ENCODE measurements at regions not wholly inside any gene's neighbourhood (a gene's known extent, or its start where the extent isn't known, plus 50 kb on each side); places are given as distances from the start of the nearest gene placed in this dataset.
"Not testable (repeated sequence)": the region's sequence is repeated elsewhere in the genome, so short reads cannot be mapped to it uniquely, and the experiment has no call there.

- no peak overlapping the region for H3K4me3 ChIP-seq (ENCODE audit: low read length)
- TF ChIP-seq CTCF (conservative IDR thresholded peaks at IDR 0.05; ENCODE audit: low read depth, low read length) = no peak
- DNase-seq (ENCODE audit: low read depth) = no peak
Measured at GRCh38 chr1:213596729-213597128, 391.0 kb upstream of the PROX1 start.

GRCh38 chr1:213598263-213598662 is 389.5 kb upstream of the PROX1 start:
- DNase-seq (ENCODE audit: low read depth) = no peak
- H3K4me3 ChIP-seq (ENCODE audit: low read length) = no peak overlapping the region
- TF ChIP-seq CTCF (conservative IDR thresholded peaks at IDR 0.05; ENCODE audit: low read depth, low read length) = no peak

- H3K4me3 ChIP-seq (ENCODE audit: low read length) = no peak overlapping the region
- no peak for TF ChIP-seq CTCF (conservative IDR thresholded peaks at IDR 0.05; ENCODE audit: low read depth, low read length)
- DNase-seq (ENCODE audit: low read depth) = no peak
Measured at GRCh38 chr1:213600879-213601278, 386.9 kb upstream of the PROX1 start.

- DNase-seq (ENCODE audit: low read depth); H3K4me3 ChIP-seq (ENCODE audit: low read length): not testable (repeated sequence)
Measured at GRCh38 chr1:213601705-213602104, 386.1 kb upstream of the PROX1 start.

GRCh38 chr1:213602796-213603486 is 384.8 kb upstream of the PROX1 start:
- no peak overlapping the region for H3K4me3 ChIP-seq (ENCODE audit: low read length)
- TF ChIP-seq CTCF (conservative IDR thresholded peaks at IDR 0.05; ENCODE audit: low read depth, low read length) = no peak
- DNase-seq (ENCODE audit: low read depth) = no peak

- no peak overlapping the region for H3K4me3 ChIP-seq (ENCODE audit: low read length)
- TF ChIP-seq CTCF (conservative IDR thresholded peaks at IDR 0.05; ENCODE audit: low read depth, low read length) = no peak
- no peak for DNase-seq (ENCODE audit: low read depth)
Measured at GRCh38 chr1:213604477-213604876, 383.3 kb upstream of the PROX1 start.

GRCh38 chr1:213605732-213606131 is 382.0 kb upstream of the PROX1 start:
- H3K4me3 ChIP-seq (ENCODE audit: low read length) = no peak overlapping the region
- DNase-seq (ENCODE audit: low read depth) = no peak
- TF ChIP-seq CTCF (conservative IDR thresholded peaks at IDR 0.05; ENCODE audit: low read depth, low read length) = no peak

Measured in retinal pigment epithelial cell (primary cell).